Natural killer cell (primary cell): ENCODE measurements at regions not wholly inside any gene's neighbourhood (a gene's known extent, or its start where the extent isn't known, plus 50 kb on each side); places are given as distances from the start of the nearest gene placed in this dataset.

Source experiments
- ATAC-seq, 3 donors: fragments of 150-1000 bp in 2 of 3; fragments of 200-7000 bp in 1 of 3; cut with Tn5 transposase; 1 replicate in 1 of 3; 2 replicates in 2 of 3; pipeline ENCODE4 v1.10.0; 2021; ENCODE audit warnings: mild to moderate bottlenecking in 2 of 3, moderate library complexity in 2 of 3
- DNase-seq, 2 donors: peaks; one replicate each; pipeline versions ENCODE4 v3.0.0 to v3.0.0-alpha.2; 2013 to 2021; ENCODE audit warnings: mixed read lengths in 1 of 2
- H3K27ac ChIP-seq: one replicate; pipeline ENCODE4 v1.5.1; 2013; ENCODE audit warnings: mild to moderate bottlenecking, low read length
- H3K27me3 ChIP-seq: one replicate; pipeline ENCODE4 v1.6.1; 2013; ENCODE audit warnings: low read length; ENCODE audit not compliant: control insufficient read depth, insufficient read depth
- H3K36me3 ChIP-seq: one replicate; pipeline ENCODE4 v1.6.1; 2013; ENCODE audit warnings: low read length; ENCODE audit not compliant: control insufficient read depth, insufficient read depth
- H3K4me1 ChIP-seq: one replicate; pipeline ENCODE4 v1.6.1; 2013; ENCODE audit warnings: low read length; ENCODE audit not compliant: control insufficient read depth, insufficient read depth
- H3K4me3 ChIP-seq: one replicate; pipeline ENCODE4 v1.5.1; 2013; ENCODE audit warnings: low read length
- H3K9me3 ChIP-seq: one replicate; pipeline ENCODE4 v1.6.1; 2013; ENCODE audit warnings: low read length; ENCODE audit not compliant: control insufficient read depth, insufficient read depth
- H3K27ac Mint-ChIP-seq, 2 donors: one replicate each; pipeline ENCODE4 v1.8.0; 2022; ENCODE audit warnings: mild to moderate bottlenecking in 2 of 2, mixed read lengths in 2 of 2, moderate library complexity in 1 of 2
- H3K27me3 Mint-ChIP-seq, 2 donors: one replicate each; pipeline ENCODE4 v1.8.0; 2022; ENCODE audit warnings: low read depth in 2 of 2, mixed read lengths in 2 of 2
- H3K36me3 Mint-ChIP-seq: one replicate; pipeline ENCODE4 v1.8.0; 2022; ENCODE audit warnings: mixed read lengths
- H3K4me1 Mint-ChIP-seq, 2 donors: one replicate each; pipeline ENCODE4 v1.8.0; 2022; ENCODE audit warnings: mixed read lengths in 2 of 2
- H3K4me3 Mint-ChIP-seq: one replicate; pipeline ENCODE4 v1.8.0; 2022; ENCODE audit warnings: mild to moderate bottlenecking, moderate library complexity, mixed read lengths
- H3K9me3 Mint-ChIP-seq, 2 donors: one replicate each; pipeline ENCODE4 v1.8.0; 2022; ENCODE audit warnings: mixed read lengths in 2 of 2
- WGBS: methylation state at CpG from one replicate; pipeline ENCODE4 v1.1.7; 2013; ENCODE audit warnings: missing lambda C conversion rate; ENCODE audit not compliant: insufficient coverage; 5-methylcytosine and 5-hydroxymethylcytosine counted together
- intact Hi-C: fragments of 100-400 bp; cut with micrococcal nuclease; formaldehyde crosslinking; loops from one replicate; pipeline ENCODE4 v1.14.2; 2022
- TF ChIP-seq, protein P1 (sequence below): fragments of 200-600 bp; IDR thresholded peaks from one replicate; pipeline ENCODE4 v1.8.0; 2022; ENCODE audit warnings: antibody characterized with exemption

DNA sequence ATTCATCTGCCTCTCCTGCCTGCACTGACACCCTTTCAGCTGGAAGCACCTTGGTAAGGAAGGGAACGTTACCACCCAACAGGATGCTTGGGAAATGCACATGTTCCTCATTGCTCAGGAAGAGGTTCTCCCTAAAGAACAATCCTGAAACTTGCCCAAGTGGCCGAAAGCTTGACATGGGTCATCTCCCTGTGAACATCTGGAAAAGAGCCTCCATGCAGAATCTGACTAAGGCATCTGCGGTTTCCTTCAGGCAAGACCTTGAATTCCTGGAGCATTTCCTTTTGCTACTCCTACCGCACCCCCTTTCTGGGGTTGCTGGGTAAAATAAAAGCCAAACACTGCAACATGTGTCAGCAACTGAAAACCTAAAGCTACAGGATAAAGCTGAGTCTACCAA is 68.7 kb upstream of the SNRK start:
- no peaks in the 10 kb centered on the region for H3K27me3 Mint-ChIP-seq
- Histone ChIP-seq H3K4me1 (no peaks in the 10 kb centered on the region), H3K4me3 (no peak overlapping the region), H3K9me3 (no peaks in the 10 kb centered on the region), H3K27ac (no peak overlapping the region), H3K36me3 (no peaks in the 10 kb centered on the region), H3K27me3 (no peaks in the 10 kb centered on the region)
- H3K4me3 Mint-ChIP-seq, result no peak overlapping the region
- H3K36me3 Mint-ChIP-seq, result no peaks in the 10 kb centered on the region
- H3K4me1 Mint-ChIP-seq, result peaks cover 4 to 15% of the 10 kb centered on the region in 2 donors
- no peak for DNase-seq
- no peaks in the 10 kb centered on the region for H3K9me3 Mint-ChIP-seq
- intact Hi-C loops, result no loop called here
- TF ChIP-seq, protein P1, sequence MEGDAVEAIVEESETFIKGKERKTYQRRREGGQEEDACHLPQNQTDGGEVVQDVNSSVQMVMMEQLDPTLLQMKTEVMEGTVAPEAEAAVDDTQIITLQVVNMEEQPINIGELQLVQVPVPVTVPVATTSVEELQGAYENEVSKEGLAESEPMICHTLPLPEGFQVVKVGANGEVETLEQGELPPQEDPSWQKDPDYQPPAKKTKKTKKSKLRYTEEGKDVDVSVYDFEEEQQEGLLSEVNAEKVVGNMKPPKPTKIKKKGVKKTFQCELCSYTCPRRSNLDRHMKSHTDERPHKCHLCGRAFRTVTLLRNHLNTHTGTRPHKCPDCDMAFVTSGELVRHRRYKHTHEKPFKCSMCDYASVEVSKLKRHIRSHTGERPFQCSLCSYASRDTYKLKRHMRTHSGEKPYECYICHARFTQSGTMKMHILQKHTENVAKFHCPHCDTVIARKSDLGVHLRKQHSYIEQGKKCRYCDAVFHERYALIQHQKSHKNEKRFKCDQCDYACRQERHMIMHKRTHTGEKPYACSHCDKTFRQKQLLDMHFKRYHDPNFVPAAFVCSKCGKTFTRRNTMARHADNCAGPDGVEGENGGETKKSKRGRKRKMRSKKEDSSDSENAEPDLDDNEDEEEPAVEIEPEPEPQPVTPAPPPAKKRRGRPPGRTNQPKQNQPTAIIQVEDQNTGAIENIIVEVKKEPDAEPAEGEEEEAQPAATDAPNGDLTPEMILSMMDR, result no peak
- no peak for ATAC-seq
- WGBS, result 90% methylated on average over 4 of the region's 4 CpGs
- H3K27ac Mint-ChIP-seq, result no peak overlapping the region

- Histone ChIP-seq H3K4me3 (no peak overlapping the region), H3K27me3 (no peaks in the 10 kb centered on the region), H3K9me3 (no peaks in the 10 kb centered on the region), H3K4me1 (no peaks in the 10 kb centered on the region), H3K27ac (no peak overlapping the region), H3K36me3 (no peaks in the 10 kb centered on the region)
- DNase-seq (peak in 1 of 2 donors; percentile 35), ATAC-seq (no peak)
- Mint-ChIP-seq H3K4me3 (no peak overlapping the region), H3K27me3 (no peaks in the 10 kb centered on the region), H3K4me1 (peaks cover 4 to 15% of the 10 kb centered on the region in 2 donors), H3K36me3 (no peaks in the 10 kb centered on the region), H3K27ac (no peak overlapping the region), H3K9me3 (no peaks in the 10 kb centered on the region)
- 81% methylated on average over 3 of the region's 3 CpGs for WGBS
- TF ChIP-seq, protein P1, result no peak
- intact Hi-C loops, result no loop called here
Observed at GRCh38 chr3:43217206-43217605, 69.1 kb upstream of the SNRK start.

GRCh38 chr3:43215663-43216275 is 70.6 kb upstream of the SNRK start:
- WGBS, result 88% methylated on average over 3 of the region's 3 CpGs
- TF ChIP-seq, protein P1, result no peak
- no peak overlapping the region for H3K27ac ChIP-seq
- Mint-ChIP-seq H3K9me3 (no peaks in the 10 kb centered on the region), H3K36me3 (no peaks in the 10 kb centered on the region), H3K4me1 (peaks cover 4 to 15% of the 10 kb centered on the region in 2 donors), H3K27me3 (no peaks in the 10 kb centered on the region), H3K27ac (no peak overlapping the region), H3K4me3 (no peak overlapping the region)
- H3K9me3 ChIP-seq, result no peaks in the 10 kb centered on the region
- H3K4me1 ChIP-seq, result no peaks in the 10 kb centered on the region
- ATAC-seq (no peak), DNase-seq (peak in 1 of 2 donors; percentile 50)
- intact Hi-C loops, result no loop called here
- H3K27me3 ChIP-seq, result no peaks in the 10 kb centered on the region
- H3K4me3 ChIP-seq, result no peak overlapping the region
- no peaks in the 10 kb centered on the region for H3K36me3 ChIP-seq

- Histone ChIP-seq H3K27ac (no peak overlapping the region), H3K27me3 (no peaks in the 10 kb centered on the region), H3K4me1 (no peaks in the 10 kb centered on the region), H3K9me3 (no peaks in the 10 kb centered on the region), H3K4me3 (no peak overlapping the region), H3K36me3 (no peaks in the 10 kb centered on the region)
- Mint-ChIP-seq H3K27ac (no peak overlapping the region), H3K4me1 (peaks cover 4 to 15% of the 10 kb centered on the region in 2 donors), H3K4me3 (no peak overlapping the region), H3K9me3 (no peaks in the 10 kb centered on the region), H3K36me3 (no peaks in the 10 kb centered on the region), H3K27me3 (no peaks in the 10 kb centered on the region)
- 98% methylated on average over 3 of the region's 3 CpGs for WGBS
- TF ChIP-seq, protein P1, result no peak
- intact Hi-C loops, result no loop called here
- no peak for ATAC-seq
- DNase-seq, result no peak
Observed at GRCh38 chr3:43215138-43215537, 71.2 kb upstream of the SNRK start.
